GM23338 (cell line): ENCODE measurements at regions not wholly inside any gene's neighbourhood (a gene's known extent, or its start where the extent isn't known, plus 50 kb on each side); places are given as distances from the start of the nearest gene placed in this dataset.

Experiments
- CTCF ChIP-seq, 2 experiments: fragments of 200-600 bp in 1 of 2; sonication (generic) in 1 of 2; conservative IDR thresholded peaks; 2 replicates each; pipeline versions ENCODE4 v1.5.1 to v1.6.1; 2016 to 2017; ENCODE audit warnings: antibody characterized with exemption in 2 of 2, low read depth in 2 of 2, mild to moderate bottlenecking in 2 of 2, moderate library complexity in 1 of 2
- EZH2 ChIP-seq: fragments of 200-600 bp; sonication (generic); IDR thresholded peaks from one replicate; pipeline ENCODE4 v1.8.0; 2017; ENCODE audit warnings: antibody characterized with exemption, mild to moderate bottlenecking, low read depth; ENCODE audit not compliant: unreplicated experiment
- NANOG ChIP-seq: IDR thresholded peaks from 2 replicates; pipeline ENCODE4 v1.6.1; 2016; ENCODE audit warnings: antibody characterized with exemption, borderline replicate concordance
- ZNF331 ChIP-seq: fragments of 250-450 bp; sonication (Bioruptor Pico); IDR thresholded peaks from 2 replicates; pipeline ENCODE4 v1.5.0; 2020; ENCODE audit warnings: low read depth, mild to moderate bottlenecking, moderate library complexity
- ZNF462 ChIP-seq: fragments of 250-450 bp; sonication (Bioruptor Pico); IDR thresholded peaks from 2 replicates; pipeline ENCODE4 v1.5.0; 2020; ENCODE audit warnings: mild to moderate bottlenecking, moderate library complexity
- TF ChIP-seq, protein P1 (sequence below): IDR thresholded peaks from one replicate; pipeline ENCODE4 v1.6.1; 2018; ENCODE audit warnings: antibody characterized with exemption; ENCODE audit not compliant: unreplicated experiment

- TF ChIP-seq ZNF462 (CRISPR knock-in tag): no peak
- TF ChIP-seq CTCF (conservative IDR thresholded peaks at IDR 0.05; ENCODE audit: low read depth in 2 of 2): no peak
- TF ChIP-seq ZNF331 (CRISPR knock-in tag): no peak
- no peak for TF ChIP-seq NANOG
- TF ChIP-seq, protein P1, sequence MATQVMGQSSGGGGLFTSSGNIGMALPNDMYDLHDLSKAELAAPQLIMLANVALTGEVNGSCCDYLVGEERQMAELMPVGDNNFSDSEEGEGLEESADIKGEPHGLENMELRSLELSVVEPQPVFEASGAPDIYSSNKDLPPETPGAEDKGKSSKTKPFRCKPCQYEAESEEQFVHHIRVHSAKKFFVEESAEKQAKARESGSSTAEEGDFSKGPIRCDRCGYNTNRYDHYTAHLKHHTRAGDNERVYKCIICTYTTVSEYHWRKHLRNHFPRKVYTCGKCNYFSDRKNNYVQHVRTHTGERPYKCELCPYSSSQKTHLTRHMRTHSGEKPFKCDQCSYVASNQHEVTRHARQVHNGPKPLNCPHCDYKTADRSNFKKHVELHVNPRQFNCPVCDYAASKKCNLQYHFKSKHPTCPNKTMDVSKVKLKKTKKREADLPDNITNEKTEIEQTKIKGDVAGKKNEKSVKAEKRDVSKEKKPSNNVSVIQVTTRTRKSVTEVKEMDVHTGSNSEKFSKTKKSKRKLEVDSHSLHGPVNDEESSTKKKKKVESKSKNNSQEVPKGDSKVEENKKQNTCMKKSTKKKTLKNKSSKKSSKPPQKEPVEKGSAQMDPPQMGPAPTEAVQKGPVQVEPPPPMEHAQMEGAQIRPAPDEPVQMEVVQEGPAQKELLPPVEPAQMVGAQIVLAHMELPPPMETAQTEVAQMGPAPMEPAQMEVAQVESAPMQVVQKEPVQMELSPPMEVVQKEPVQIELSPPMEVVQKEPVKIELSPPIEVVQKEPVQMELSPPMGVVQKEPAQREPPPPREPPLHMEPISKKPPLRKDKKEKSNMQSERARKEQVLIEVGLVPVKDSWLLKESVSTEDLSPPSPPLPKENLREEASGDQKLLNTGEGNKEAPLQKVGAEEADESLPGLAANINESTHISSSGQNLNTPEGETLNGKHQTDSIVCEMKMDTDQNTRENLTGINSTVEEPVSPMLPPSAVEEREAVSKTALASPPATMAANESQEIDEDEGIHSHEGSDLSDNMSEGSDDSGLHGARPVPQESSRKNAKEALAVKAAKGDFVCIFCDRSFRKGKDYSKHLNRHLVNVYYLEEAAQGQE: no peak
- TF ChIP-seq EZH2: no peak
Observed at GRCh38 chr4:54172156-54172555, 56.9 kb upstream of the PDGFRA start (continued).
